Endothelial cell (in vitro differentiated cells): ENCODE measurements at regions not wholly inside any gene's neighbourhood (a gene's known extent, or its start where the extent isn't known, plus 50 kb on each side); places are given as distances from the start of the nearest gene placed in this dataset.

Experiments used
- DNase-seq: peaks from one replicate; pipeline ENCODE4 v3.0.0; 2021; ENCODE audit warnings: low spot score
- H3K27ac Mint-ChIP-seq: one replicate; pipeline ENCODE4 v1.8.0; 2021; ENCODE audit warnings: mixed read lengths, inconsistent platforms; ENCODE audit not compliant: unreplicated experiment
- H3K27me3 Mint-ChIP-seq: one replicate; pipeline ENCODE4 v1.8.0; 2021; ENCODE audit warnings: mild to moderate bottlenecking, moderate library complexity, mixed read lengths, inconsistent platforms; ENCODE audit not compliant: unreplicated experiment
- H3K36me3 Mint-ChIP-seq: one replicate; pipeline ENCODE4 v1.8.0; 2021; ENCODE audit warnings: mild to moderate bottlenecking, low read depth, mixed read lengths, inconsistent platforms; ENCODE audit not compliant: unreplicated experiment
- H3K4me1 Mint-ChIP-seq: one replicate; pipeline ENCODE4 v1.8.0; 2021; ENCODE audit warnings: mild to moderate bottlenecking, mixed read lengths, inconsistent platforms; ENCODE audit not compliant: unreplicated experiment
- H3K4me3 Mint-ChIP-seq: one replicate; pipeline ENCODE4 v1.8.0; 2021; ENCODE audit warnings: mild to moderate bottlenecking, mixed read lengths, inconsistent platforms; ENCODE audit not compliant: unreplicated experiment
- H3K9me3 Mint-ChIP-seq: one replicate; pipeline ENCODE4 v1.8.0; 2021; ENCODE audit warnings: mixed read lengths, inconsistent platforms; ENCODE audit not compliant: unreplicated experiment
- TF ChIP-seq, protein P1 (sequence below): fragments of 200-600 bp; sonication (generic); IDR thresholded peaks from one replicate; pipeline ENCODE4 v1.5.0; 2021; ENCODE audit warnings: antibody characterized with exemption; ENCODE audit not compliant: unreplicated experiment

DNA sequence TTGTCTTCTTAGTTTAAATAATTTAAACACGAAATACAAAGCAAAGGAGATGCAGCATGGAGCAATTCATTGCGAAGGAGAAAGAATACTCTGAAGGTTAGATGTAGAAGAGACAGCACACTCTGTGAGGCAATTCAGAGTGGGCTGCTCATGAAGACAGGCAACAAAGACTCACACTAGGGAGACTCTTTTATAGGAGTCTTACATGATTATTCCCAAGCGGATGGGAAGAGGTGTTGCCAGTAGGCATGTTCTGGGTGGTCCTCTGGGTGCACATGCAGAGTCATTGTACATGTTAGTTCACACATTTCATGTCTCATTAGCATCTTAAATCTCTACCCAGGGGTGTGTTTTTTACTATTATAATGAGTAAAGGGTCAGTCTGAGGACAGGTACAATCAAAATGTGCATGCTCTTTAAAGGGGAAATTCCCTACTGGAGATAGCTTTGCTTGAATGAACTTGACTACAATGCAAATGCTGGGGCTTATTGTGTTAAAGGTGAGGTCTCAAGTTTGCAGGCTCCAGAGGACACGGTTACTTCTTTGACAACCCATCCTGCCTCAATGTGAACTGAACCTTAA is 275.5 kb downstream of the CDH19 start:
- Mint-ChIP-seq H3K4me3 (no peak overlapping the region), H3K9me3 (no peaks in the 10 kb centered on the region), H3K36me3 (no peaks in the 10 kb centered on the region), H3K27ac (no peak overlapping the region), H3K27me3 (peaks cover 2% of the 10 kb centered on the region), H3K4me1 (no peaks in the 10 kb centered on the region)
- TF ChIP-seq, protein P1, sequence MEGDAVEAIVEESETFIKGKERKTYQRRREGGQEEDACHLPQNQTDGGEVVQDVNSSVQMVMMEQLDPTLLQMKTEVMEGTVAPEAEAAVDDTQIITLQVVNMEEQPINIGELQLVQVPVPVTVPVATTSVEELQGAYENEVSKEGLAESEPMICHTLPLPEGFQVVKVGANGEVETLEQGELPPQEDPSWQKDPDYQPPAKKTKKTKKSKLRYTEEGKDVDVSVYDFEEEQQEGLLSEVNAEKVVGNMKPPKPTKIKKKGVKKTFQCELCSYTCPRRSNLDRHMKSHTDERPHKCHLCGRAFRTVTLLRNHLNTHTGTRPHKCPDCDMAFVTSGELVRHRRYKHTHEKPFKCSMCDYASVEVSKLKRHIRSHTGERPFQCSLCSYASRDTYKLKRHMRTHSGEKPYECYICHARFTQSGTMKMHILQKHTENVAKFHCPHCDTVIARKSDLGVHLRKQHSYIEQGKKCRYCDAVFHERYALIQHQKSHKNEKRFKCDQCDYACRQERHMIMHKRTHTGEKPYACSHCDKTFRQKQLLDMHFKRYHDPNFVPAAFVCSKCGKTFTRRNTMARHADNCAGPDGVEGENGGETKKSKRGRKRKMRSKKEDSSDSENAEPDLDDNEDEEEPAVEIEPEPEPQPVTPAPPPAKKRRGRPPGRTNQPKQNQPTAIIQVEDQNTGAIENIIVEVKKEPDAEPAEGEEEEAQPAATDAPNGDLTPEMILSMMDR: no peak
- no peak for DNase-seq

DNA sequence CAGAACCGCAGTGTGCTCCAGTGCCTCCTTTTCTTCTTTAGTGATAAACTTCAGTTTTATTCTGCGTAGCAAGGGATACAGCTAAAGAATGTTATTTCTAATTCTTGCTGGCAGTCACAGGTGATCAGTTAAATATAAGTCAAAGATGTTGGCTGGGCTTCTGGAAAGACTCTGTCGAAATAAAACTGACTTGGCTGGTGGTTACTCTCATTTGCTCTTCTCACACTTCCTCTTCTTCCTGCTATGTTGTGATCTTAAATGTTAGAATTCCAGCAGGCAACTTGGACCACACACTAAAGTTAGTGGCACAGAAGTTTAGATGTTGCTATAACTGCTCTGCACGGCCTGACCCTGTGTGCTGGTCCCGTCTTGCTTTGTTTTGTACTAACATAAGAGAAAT is 278.6 kb downstream of the CDH19 start:
- Mint-ChIP-seq H3K27ac (no peak overlapping the region), H3K9me3 (no peaks in the 10 kb centered on the region), H3K4me3 (no peak overlapping the region), H3K27me3 (peaks cover 2% of the 10 kb centered on the region), H3K4me1 (no peaks in the 10 kb centered on the region), H3K36me3 (no peaks in the 10 kb centered on the region)
- no peak for DNase-seq
- TF ChIP-seq, protein P1: no peak

DNA sequence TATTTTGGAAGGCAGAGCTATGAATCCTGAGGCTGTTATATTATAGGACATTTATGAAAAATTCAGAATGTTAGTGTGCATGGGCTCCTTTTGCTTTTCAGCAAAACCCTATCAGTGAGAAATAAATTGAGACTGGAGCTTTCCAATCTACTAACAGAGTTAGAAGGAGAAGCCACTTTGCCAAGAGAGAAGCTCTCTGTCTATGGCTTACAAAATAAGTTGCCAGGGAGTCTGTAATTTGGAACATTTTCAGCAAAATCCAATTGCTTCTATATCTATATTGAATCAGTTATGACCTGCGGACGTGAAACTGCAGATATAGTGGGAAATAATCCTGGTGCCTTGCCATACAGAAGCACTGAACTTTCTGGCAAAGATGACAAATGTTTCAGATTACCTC is 279.3 kb downstream of the CDH19 start:
- Mint-ChIP-seq H3K9me3 (no peaks in the 10 kb centered on the region), H3K27ac (no peak overlapping the region), H3K27me3 (peaks cover 2% of the 10 kb centered on the region), H3K4me1 (no peaks in the 10 kb centered on the region), H3K36me3 (no peaks in the 10 kb centered on the region), H3K4me3 (no peak overlapping the region)
- TF ChIP-seq, protein P1: no peak
- no peak for DNase-seq

DNA sequence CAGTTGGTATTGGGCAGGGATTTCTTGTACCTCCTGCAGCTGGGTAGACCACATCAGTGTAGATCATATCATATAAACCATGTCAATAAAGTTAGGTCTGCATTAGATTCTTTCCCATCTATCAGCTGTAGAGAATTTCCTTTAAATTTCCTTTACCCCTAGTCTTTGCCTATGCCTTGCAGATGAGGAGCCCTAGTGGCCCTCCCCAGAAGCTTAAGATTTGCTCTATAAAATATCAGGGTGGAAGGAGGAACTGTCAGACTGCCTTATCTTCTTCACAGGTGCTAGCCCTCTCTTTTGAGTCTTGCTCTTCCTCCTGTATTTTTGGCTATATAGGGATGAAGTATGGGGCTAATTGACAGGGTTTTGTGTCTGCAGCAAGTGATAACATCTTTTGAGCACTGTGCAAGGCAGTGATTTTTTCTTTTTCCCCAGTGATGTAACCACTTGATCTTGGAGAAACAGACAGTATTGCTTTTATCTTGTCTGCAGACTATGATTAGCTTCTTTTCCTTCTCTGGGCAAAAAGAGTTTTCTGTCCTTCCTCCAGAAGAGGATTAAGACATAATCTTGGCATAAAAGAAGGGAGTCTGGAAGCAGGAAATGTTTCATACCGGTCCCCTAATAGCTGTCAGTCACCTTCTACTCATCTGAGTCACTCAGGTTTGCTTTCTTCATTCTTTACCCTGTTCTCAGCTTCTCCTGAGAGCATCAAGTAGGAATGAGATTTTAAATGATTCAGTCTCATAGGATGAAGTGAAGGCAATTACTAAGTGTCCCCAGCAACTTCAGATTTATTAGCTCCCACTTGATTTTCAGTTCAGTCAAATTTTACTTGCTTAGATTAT is 286.4 kb downstream of the CDH19 start:
- Mint-ChIP-seq H3K9me3 (no peaks in the 10 kb centered on the region), H3K27me3 (peaks cover 5% of the 10 kb centered on the region), H3K36me3 (no peaks in the 10 kb centered on the region), H3K4me3 (no peak overlapping the region), H3K27ac (no peak overlapping the region), H3K4me1 (no peaks in the 10 kb centered on the region)
- no peak for DNase-seq
- TF ChIP-seq, protein P1: no peak

DNA sequence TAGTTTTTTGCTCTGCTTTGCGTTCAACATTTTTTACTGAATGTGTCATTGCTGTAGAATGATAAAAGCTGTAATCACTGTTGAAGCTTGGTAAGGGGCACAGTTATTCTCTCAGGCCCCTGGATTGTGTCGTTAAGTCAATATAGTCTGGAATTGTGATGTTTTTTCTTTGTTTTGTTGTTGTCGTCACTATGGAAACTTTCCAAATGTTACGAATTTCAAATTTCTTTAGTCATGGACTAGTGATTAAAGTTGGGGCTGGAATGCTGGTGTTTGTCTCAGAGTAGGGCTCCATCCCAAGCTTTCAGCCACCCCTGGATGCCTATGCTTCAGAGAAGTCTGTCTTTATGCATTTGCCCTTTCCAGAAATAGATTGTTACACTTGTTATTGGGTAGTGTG is 287.2 kb downstream of the CDH19 start:
- no peaks in the 10 kb centered on the region for H3K9me3 Mint-ChIP-seq
- H3K4me1 Mint-ChIP-seq: no peaks in the 10 kb centered on the region
- H3K27me3 Mint-ChIP-seq: peaks cover 5% of the 10 kb centered on the region
- no peak overlapping the region for H3K27ac Mint-ChIP-seq
- no peak overlapping the region for H3K4me3 Mint-ChIP-seq
- TF ChIP-seq, protein P1: no peak
- no peak for DNase-seq
- H3K36me3 Mint-ChIP-seq: no peaks in the 10 kb centered on the region
